NB4 (cell line): ENCODE measurements at regions not wholly inside any gene's neighbourhood (a gene's known extent, or its start where the extent isn't known, plus 50 kb on each side); places are given as distances from the start of the nearest gene placed in this dataset.

Experiments
- DNase-seq: peaks from one replicate; pipeline ENCODE4 v3.0.0; 2010; ENCODE audit warnings: low read depth
- H3K4me3 ChIP-seq: one replicate; pipeline ENCODE4 v1.5.1; 2011; ENCODE audit warnings: mild to moderate bottlenecking, low read depth, low read length, moderate library complexity
- CTCF ChIP-seq: IDR thresholded peaks from one replicate; pipeline ENCODE4 v1.5.1; 2012; ENCODE audit warnings: low read depth, low read length
- MAX ChIP-seq: IDR thresholded peaks from 2 replicates; pipeline ENCODE4 v1.6.1; 2011; ENCODE audit warnings: low read depth, low read length
- MYC ChIP-seq: IDR thresholded peaks from 2 replicates; pipeline ENCODE4 v1.6.1; 2011; ENCODE audit warnings: low read depth, low read length
- POLR2A ChIP-seq: IDR thresholded peaks from 2 replicates; pipeline ENCODE4 v1.6.1; 2011; ENCODE audit warnings: mild to moderate bottlenecking; ENCODE audit not compliant: insufficient read length; ENCODE audit errors: extremely low read depth

GRCh38 chr10:61825628-61826027 lies 75.9 kb upstream of the ARID5B start:
- no peak overlapping the region for H3K4me3 ChIP-seq
- TF ChIP-seq POLR2A, result no peak
- no peak for TF ChIP-seq MAX
- TF ChIP-seq CTCF, result no peak
- no peak for TF ChIP-seq MYC
- DNase-seq, result no peak

- DNase-seq, result no peak
- TF ChIP-seq CTCF, result no peak
- TF ChIP-seq POLR2A, result no peak
- no peak for TF ChIP-seq MAX
- TF ChIP-seq MYC, result no peak
- no peak overlapping the region for H3K4me3 ChIP-seq
Observed at GRCh38 chr10:61828034-61828433, 73.5 kb upstream of the ARID5B start.

GRCh38 chr10:61828788-61829187 lies 72.7 kb upstream of the ARID5B start:
- TF ChIP-seq MYC, result no peak
- TF ChIP-seq CTCF, result no peak
- no peak for TF ChIP-seq POLR2A
- TF ChIP-seq MAX, result no peak
- no peak for DNase-seq
- H3K4me3 ChIP-seq, result no peak overlapping the region

- no peak for TF ChIP-seq POLR2A
- no peak for DNase-seq
- no peak overlapping the region for H3K4me3 ChIP-seq
Observed at GRCh38 chr10:61830072-61830845, 71.2 kb upstream of the ARID5B start.

- no peak overlapping the region for H3K4me3 ChIP-seq
- DNase-seq, result no peak
- no peak for TF ChIP-seq MAX
- TF ChIP-seq MYC, result no peak
- no peak for TF ChIP-seq POLR2A
- no peak for TF ChIP-seq CTCF
Observed at GRCh38 chr10:61830846-61831273, 70.6 kb upstream of the ARID5B start.

GRCh38 chr10:61832866-61833481 lies 68.5 kb upstream of the ARID5B start:
- no peak for DNase-seq
- TF ChIP-seq MAX (no peak), POLR2A (no peak), MYC (no peak), CTCF (no peak)
- H3K4me3 ChIP-seq, result no peak overlapping the region
